GM18907 (cell line): ENCODE measurements at regions not wholly inside any gene's neighbourhood (a gene's known extent, or its start where the extent isn't known, plus 50 kb on each side); places are given as distances from the start of the nearest gene placed in this dataset.
"Not testable (repeated sequence)": the region's sequence is repeated elsewhere in the genome, so short reads cannot be mapped to it uniquely, and the experiment has no call there.

Source experiments
- ATAC-seq: cut with Tn5 transposase; IDR thresholded peaks from one replicate; pipeline ENCODE4 v1.9.1; 2021; ENCODE audit warnings: mild to moderate bottlenecking, moderate library complexity; ENCODE audit not compliant: unreplicated experiment

GRCh38 chr7:125491137-125491536 is 561.5 kb upstream of the POT1 start:
- ATAC-seq, result no peak

- ATAC-seq, result no peak
Observed at GRCh38 chr7:125490167-125490566, 560.5 kb upstream of the POT1 start.

- ATAC-seq, result no peak
Observed at GRCh38 chr7:125485223-125485622, 555.6 kb upstream of the POT1 start.

- ATAC-seq, result no peak
Observed at GRCh38 chr7:125484755-125485154, 555.1 kb upstream of the POT1 start.

- ATAC-seq, result no peak
Observed at GRCh38 chr7:125481323-125481722, 551.7 kb upstream of the POT1 start.

- ATAC-seq, result no peak
Observed at GRCh38 chr7:125480762-125481161, 551.1 kb upstream of the POT1 start.

- ATAC-seq, result no peak
Observed at GRCh38 chr7:125468855-125469174, 539.2 kb upstream of the POT1 start.

GRCh38 chr7:125467996-125468854 is 538.6 kb upstream of the POT1 start:
- no peak for ATAC-seq

GRCh38 chr7:125465527-125465926 is 535.9 kb upstream of the POT1 start:
- no peak for ATAC-seq

- no peak for ATAC-seq
Observed at GRCh38 chr7:125462615-125463014, 533.0 kb upstream of the POT1 start.

- no peak for ATAC-seq
Observed at GRCh38 chr7:125459038-125459437, 529.4 kb upstream of the POT1 start.

GRCh38 chr7:125450749-125451148 is 521.1 kb upstream of the POT1 start:
- no peak for ATAC-seq

GRCh38 chr7:125445836-125446235 is 516.2 kb upstream of the POT1 start:
- ATAC-seq, result no peak

- ATAC-seq, result no peak
Observed at GRCh38 chr7:125444864-125445263, 515.2 kb upstream of the POT1 start.

- no peak for ATAC-seq
Observed at GRCh38 chr7:125436220-125436619, 506.6 kb upstream of the POT1 start.

- ATAC-seq, result no peak
Observed at GRCh38 chr7:125431349-125431748, 501.7 kb upstream of the POT1 start.

- no peak for ATAC-seq
Observed at GRCh38 chr7:125430013-125430412, 500.4 kb upstream of the POT1 start.

- no peak for ATAC-seq
Observed at GRCh38 chr7:125427676-125428075, 498.1 kb upstream of the POT1 start.

- ATAC-seq, result no peak
Observed at GRCh38 chr7:125425506-125425905, 495.9 kb upstream of the POT1 start.

GRCh38 chr7:125424721-125425120 is 495.1 kb upstream of the POT1 start:
- no peak for ATAC-seq

GRCh38 chr7:125423458-125424155 is 494.0 kb upstream of the POT1 start:
- ATAC-seq, result no peak

- not testable (repeated sequence) for ATAC-seq
Observed at GRCh38 chr7:125421407-125421806, 491.8 kb upstream of the POT1 start.
